Stomach (tissue), 8 donors: ENCODE measurements at regions not wholly inside any gene's neighbourhood (a gene's known extent, or its start where the extent isn't known, plus 50 kb on each side); places are given as distances from the start of the nearest gene placed in this dataset.

Experiments used
- DNase-seq, 2 donors: peaks; one replicate each; pipeline versions ENCODE4 v3.0.0 to v3.0.0-alpha.2; 2013 to 2019
- H3K27ac ChIP-seq, 5 donors: fragments of 200-600 bp in 4 of 5; sonication (generic) in 4 of 5; one replicate each; pipeline ENCODE4 v1.5.1; 2013 to 2019; ENCODE audit warnings: mild to moderate bottlenecking in 1 of 5, moderate library complexity in 1 of 5
- H3K27me3 ChIP-seq, 3 donors: fragments of 200-600 bp; sonication (generic); one replicate each; pipeline ENCODE4 v1.5.1; 2017 to 2019; ENCODE audit warnings: mixed run types in 1 of 3
- H3K36me3 ChIP-seq, 4 donors: fragments of 200-600 bp; sonication (generic); 1 replicate in 3 of 4; 2 replicates in 1 of 4; pipeline ENCODE4 v1.5.1; 2016 to 2019
- H3K4me1 ChIP-seq, 4 donors: fragments of 200-600 bp; sonication (generic); one replicate each; pipeline ENCODE4 v1.5.1; 2016 to 2019
- H3K4me3 ChIP-seq, 4 donors: fragments of 200-600 bp; sonication (generic) in 3 of 4; one replicate each; pipeline ENCODE4 v1.5.1; 2016 to 2019; ENCODE audit warnings: mild to moderate bottlenecking in 1 of 4
- H3K9me3 ChIP-seq, 4 donors: fragments of 200-600 bp; sonication (generic); one replicate each; pipeline ENCODE4 v1.5.1; 2016 to 2019
- EP300 ChIP-seq: sonication (generic); formaldehyde crosslinking; IDR thresholded peaks from one replicate; pipeline ENCODE4 v1.6.1; 2017; ENCODE audit warnings: antibody characterized with exemption
- POLR2A ChIP-seq, 4 donors: fragments of 450-650 bp; IDR thresholded peaks; one replicate each; pipeline ENCODE4 v1.6.1; 2016; ENCODE audit warnings: antibody characterized with exemption in 4 of 4, control low read depth in 2 of 4, mild to moderate bottlenecking in 1 of 4, moderate library complexity in 1 of 4
- POLR2AphosphoS5 ChIP-seq, 3 donors: sonication (generic); formaldehyde crosslinking; IDR thresholded peaks; one replicate each; pipeline ENCODE4 v1.6.1; 2016; ENCODE audit warnings: antibody characterized with exemption in 3 of 3
- WGBS, 5 donors: extraction: QIAGEN DNeasy Blood & Tissue Kit in 3 of 5; methylation state at CpG; one replicate each; pipeline versions ENCODE4 v1.1.5 to v1.1.7; 2013 to 2018; 5-methylcytosine and 5-hydroxymethylcytosine counted together
- intact Hi-C: fragments of 100-400 bp; cut with DNase I; formaldehyde crosslinking; loops from one replicate; pipeline ENCODE4 v1.15.1; 2023; ENCODE audit warnings: low total_unique reads
- TF ChIP-seq, protein P1 (sequence below), 7 experiments: fragments of 450-650 bp in 4 of 7; fragments of 200-600 bp in 3 of 7; sonication (generic) in 3 of 7; IDR thresholded peaks; one replicate each; pipeline ENCODE4 v1.5.1; 2016 to 2019; ENCODE audit warnings: antibody characterized with exemption in 7 of 7, control low read depth in 2 of 7, mild to moderate bottlenecking in 1 of 7
- donor health status: healthy with polysubstance abuse.
- donor health status: Bipolar disorder and iron deficiency.
- donor health status: healthy.

DNA sequence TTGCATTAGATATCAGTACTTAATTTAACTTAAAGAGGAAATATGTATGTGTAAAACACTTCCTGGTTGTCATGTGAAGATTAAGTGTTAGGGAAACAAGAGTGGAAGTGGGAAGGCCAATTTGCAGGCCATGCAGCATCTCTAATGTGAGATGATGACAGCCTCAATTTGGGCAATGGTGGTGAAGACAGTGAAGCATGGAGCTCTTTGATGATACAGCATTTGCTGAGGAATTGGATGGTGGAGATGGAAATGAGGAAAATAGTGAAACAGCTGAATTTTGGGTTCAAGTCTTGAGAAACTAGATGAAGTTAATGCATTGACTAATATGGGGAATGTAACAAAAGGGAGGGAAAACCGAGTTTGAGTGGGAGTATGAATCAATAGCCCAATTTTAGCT lies 231.7 kb upstream of the MIR17HG start:
- WGBS, 5 donors, result 70 to 82% (median 77%) methylated on average over 1 of the region's 1 CpG
- Histone ChIP-seq H3K4me1 (no peaks in the 10 kb centered on the region), H3K36me3 (no peaks in the 10 kb centered on the region), H3K4me3 (no peak overlapping the region), H3K27ac (no peak overlapping the region), H3K27me3 (no peaks in the 10 kb centered on the region), H3K9me3 (no peaks in the 10 kb centered on the region)
- intact Hi-C loops, result no loop called here
- TF ChIP-seq POLR2AphosphoS5 (IDR thresholded peaks at IDR 0.05) (no peak), POLR2A (IDR thresholded peaks at IDR 0.05) (no peak)
- TF ChIP-seq, protein P1, sequence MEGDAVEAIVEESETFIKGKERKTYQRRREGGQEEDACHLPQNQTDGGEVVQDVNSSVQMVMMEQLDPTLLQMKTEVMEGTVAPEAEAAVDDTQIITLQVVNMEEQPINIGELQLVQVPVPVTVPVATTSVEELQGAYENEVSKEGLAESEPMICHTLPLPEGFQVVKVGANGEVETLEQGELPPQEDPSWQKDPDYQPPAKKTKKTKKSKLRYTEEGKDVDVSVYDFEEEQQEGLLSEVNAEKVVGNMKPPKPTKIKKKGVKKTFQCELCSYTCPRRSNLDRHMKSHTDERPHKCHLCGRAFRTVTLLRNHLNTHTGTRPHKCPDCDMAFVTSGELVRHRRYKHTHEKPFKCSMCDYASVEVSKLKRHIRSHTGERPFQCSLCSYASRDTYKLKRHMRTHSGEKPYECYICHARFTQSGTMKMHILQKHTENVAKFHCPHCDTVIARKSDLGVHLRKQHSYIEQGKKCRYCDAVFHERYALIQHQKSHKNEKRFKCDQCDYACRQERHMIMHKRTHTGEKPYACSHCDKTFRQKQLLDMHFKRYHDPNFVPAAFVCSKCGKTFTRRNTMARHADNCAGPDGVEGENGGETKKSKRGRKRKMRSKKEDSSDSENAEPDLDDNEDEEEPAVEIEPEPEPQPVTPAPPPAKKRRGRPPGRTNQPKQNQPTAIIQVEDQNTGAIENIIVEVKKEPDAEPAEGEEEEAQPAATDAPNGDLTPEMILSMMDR (IDR thresholded peaks at IDR 0.05), result no peak
- no peak for DNase-seq

DNA sequence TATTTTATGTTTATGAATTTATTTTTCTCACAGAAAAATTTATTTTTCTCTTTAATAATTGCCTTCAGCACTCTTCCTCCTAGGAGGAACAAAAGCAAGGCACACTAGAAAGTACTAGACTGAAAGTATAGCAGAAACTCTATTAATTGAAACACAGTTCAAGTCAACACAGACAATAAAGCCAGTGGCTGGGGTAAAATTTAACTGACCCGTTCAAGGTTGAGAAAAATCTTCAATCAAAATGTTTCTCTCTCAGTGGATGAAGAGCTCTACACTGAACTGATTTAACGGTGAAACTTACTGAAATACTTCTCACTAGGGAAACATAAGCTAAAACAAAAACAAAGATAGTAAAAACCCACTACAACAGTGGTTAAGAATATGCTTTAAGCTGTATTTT lies 230.1 kb upstream of the MIR17HG start:
- H3K27me3 ChIP-seq, result no peaks in the 10 kb centered on the region
- no peaks in the 10 kb centered on the region for H3K36me3 ChIP-seq
- TF ChIP-seq POLR2A (IDR thresholded peaks at IDR 0.05), result no peak
- no peak for DNase-seq
- intact Hi-C loops, result no loop called here
- no peaks in the 10 kb centered on the region for H3K4me1 ChIP-seq
- H3K27ac ChIP-seq, result no peak overlapping the region
- H3K4me3 ChIP-seq, result no peak overlapping the region
- H3K9me3 ChIP-seq, result no peaks in the 10 kb centered on the region
- 53 to 79% (median 70%) methylated on average over 2 of the region's 2 CpGs for WGBS, 5 donors

DNA sequence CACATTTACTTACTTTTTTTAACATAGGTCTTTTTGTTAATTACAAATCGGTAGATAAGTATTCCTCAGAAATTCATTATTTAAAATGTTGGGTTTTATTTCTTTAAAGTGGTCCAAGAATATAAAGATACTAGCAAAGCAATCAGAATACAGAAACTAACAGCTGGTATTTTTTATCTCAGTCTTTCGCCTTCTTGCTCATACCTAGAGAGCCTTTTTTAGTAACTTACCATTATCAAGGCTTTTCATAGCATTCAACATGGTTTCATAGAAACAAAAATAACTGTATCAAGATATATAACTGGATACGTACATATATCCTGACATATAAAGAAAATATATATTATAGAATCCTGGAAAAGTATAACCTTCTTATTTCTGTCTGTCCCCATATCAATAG lies 227.8 kb upstream of the MIR17HG start:
- no peaks in the 10 kb centered on the region for H3K36me3 ChIP-seq
- DNase-seq, result no peak
- 77 to 88% (median 88%) methylated on average over 3 of the region's 3 CpGs for WGBS, 5 donors
- H3K27me3 ChIP-seq, result no peaks in the 10 kb centered on the region
- H3K4me3 ChIP-seq, result no peak overlapping the region
- H3K4me1 ChIP-seq, result no peaks in the 10 kb centered on the region
- intact Hi-C loops, result no loop called here
- TF ChIP-seq POLR2AphosphoS5 (IDR thresholded peaks at IDR 0.05) (no peak), EP300 (no peak)
- TF ChIP-seq, protein P1 (IDR thresholded peaks at IDR 0.05), result no peak
- no peak overlapping the region for H3K27ac ChIP-seq
- H3K9me3 ChIP-seq, result no peaks in the 10 kb centered on the region

DNA sequence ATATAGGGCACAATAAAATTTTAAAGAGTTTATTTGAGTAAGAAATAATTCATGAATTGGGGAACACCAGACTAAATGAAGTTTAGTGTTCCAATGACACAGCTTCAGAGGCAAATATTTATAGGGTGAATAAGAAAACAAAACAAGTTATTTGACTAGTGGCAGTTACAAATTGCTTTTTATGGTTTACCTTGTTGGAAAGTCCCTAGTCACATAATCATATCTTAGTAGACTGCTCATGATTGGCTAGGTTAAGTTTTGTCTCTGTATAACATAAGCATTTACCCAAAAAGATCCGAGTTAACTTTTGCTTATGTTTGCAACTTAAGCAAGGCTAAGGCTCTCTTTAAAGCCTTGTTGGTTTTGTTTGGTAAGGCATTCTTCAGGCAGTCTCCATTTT lies 224.7 kb upstream of the MIR17HG start:
- DNase-seq, result no peak
- intact Hi-C loops, result no loop called here
- no peak overlapping the region for H3K4me3 ChIP-seq
- WGBS, 5 donors, result 35 to 63% (median 43%) methylated on average over 1 of the region's 1 CpG
- no peaks in the 10 kb centered on the region for H3K36me3 ChIP-seq
- no peak overlapping the region for H3K27ac ChIP-seq
- no peaks in the 10 kb centered on the region for H3K27me3 ChIP-seq
- H3K4me1 ChIP-seq, result no peaks in the 10 kb centered on the region
- no peaks in the 10 kb centered on the region for H3K9me3 ChIP-seq
- TF ChIP-seq EP300 (no peak), POLR2AphosphoS5 (IDR thresholded peaks at IDR 0.05) (no peak)
- TF ChIP-seq, protein P1 (IDR thresholded peaks at IDR 0.05), result no peak

DNA sequence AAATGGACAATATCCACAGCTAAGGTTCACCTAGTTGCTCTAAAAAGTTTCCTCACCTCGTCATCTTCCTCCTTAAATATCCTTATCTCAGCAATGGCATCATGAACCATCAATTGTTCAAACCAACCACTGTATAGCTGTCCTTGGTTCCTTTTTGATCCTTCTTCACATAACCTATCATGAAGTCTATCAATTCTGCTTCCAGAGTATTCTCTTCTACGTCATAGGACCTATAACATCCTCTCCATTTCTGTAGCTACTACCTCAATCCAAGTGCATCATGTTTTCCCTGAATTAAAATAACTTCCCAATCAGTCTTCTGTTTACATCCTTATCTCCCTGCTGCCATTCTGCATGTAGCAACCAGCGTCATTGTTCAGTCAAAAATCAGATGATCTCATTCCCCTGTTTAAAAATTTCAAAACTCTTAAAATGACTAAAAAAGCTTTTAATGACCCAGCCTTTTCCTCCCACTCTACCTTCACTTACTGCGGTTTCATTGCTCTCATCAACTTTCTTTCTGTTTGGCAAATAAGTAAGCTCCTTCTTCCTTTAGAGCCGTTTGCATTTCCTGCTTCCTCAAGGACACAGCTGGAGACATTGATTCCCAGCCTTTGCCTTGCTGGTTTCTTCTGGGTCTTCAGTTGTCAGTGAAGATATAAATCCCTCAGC lies 223.9 kb upstream of the MIR17HG start:
- intact Hi-C loops, result no loop called here
- no peak for DNase-seq
- WGBS, 5 donors, result 31 to 37% (median 33%) methylated on average over 5 of the region's 5 CpGs
- H3K36me3 ChIP-seq, result no peaks in the 10 kb centered on the region
- H3K4me3 ChIP-seq, result no peak overlapping the region
- no peak overlapping the region for H3K27ac ChIP-seq
- no peak for TF ChIP-seq EP300
- no peak for TF ChIP-seq POLR2A (IDR thresholded peaks at IDR 0.05)
- TF ChIP-seq, protein P1 (IDR thresholded peaks at IDR 0.05), result no peak
- no peak for TF ChIP-seq POLR2AphosphoS5 (IDR thresholded peaks at IDR 0.05)
- no peaks in the 10 kb centered on the region for H3K9me3 ChIP-seq
- H3K4me1 ChIP-seq, result no peaks in the 10 kb centered on the region
- no peaks in the 10 kb centered on the region for H3K27me3 ChIP-seq
